Tibial nerve (tissue), 4 donors: ENCODE measurements at regions not wholly inside any gene's neighbourhood (a gene's known extent, or its start where the extent isn't known, plus 50 kb on each side); places are given as distances from the start of the nearest gene placed in this dataset.
"Not testable (repeated sequence)": the region's sequence is repeated elsewhere in the genome, so short reads cannot be mapped to it uniquely, and the experiment has no call there.

ENCODE experiments used
- DNase-seq, 2 donors: peaks; one replicate each; pipeline ENCODE4 v3.0.0-alpha.2; 2019; ENCODE audit warnings: low spot score in 2 of 2
- H3K27ac ChIP-seq, 4 donors: fragments of 200-600 bp; sonication (generic) in 3 of 4; one replicate each; pipeline ENCODE4 v1.5.1; 2017 to 2019; ENCODE audit warnings: mild to moderate bottlenecking in 1 of 4
- H3K27me3 ChIP-seq, 2 donors: fragments of 200-600 bp; sonication (generic) in 1 of 2; one replicate each; pipeline versions ENCODE4 v1.5.1 to v1.6.0; 2017 to 2019
- H3K36me3 ChIP-seq, 3 donors: fragments of 200-600 bp; sonication (generic); one replicate each; pipeline ENCODE4 v1.5.1; 2018 to 2019
- H3K4me1 ChIP-seq, 4 donors: fragments of 200-600 bp; sonication (generic) in 3 of 4; one replicate each; pipeline ENCODE4 v1.5.1; 2017 to 2019
- H3K4me3 ChIP-seq, 4 donors: fragments of 200-600 bp; sonication (generic) in 3 of 4; one replicate each; pipeline ENCODE4 v1.5.1; 2017 to 2019; ENCODE audit warnings: mild to moderate bottlenecking in 1 of 4, moderate library complexity in 1 of 4
- H3K9me3 ChIP-seq, 4 donors: fragments of 200-600 bp; sonication (generic) in 3 of 4; one replicate each; pipeline ENCODE4 v1.5.1; 2017 to 2019
- EP300 ChIP-seq, 2 donors: sonication (generic); formaldehyde crosslinking; IDR thresholded peaks; one replicate each; pipeline ENCODE4 v1.6.1; 2017; ENCODE audit warnings: antibody characterized with exemption in 2 of 2, mild to moderate bottlenecking in 1 of 2
- POLR2A ChIP-seq, 2 donors: fragments of 450-650 bp; IDR thresholded peaks; one replicate each; pipeline ENCODE4 v1.6.1; 2017; ENCODE audit warnings: antibody characterized with exemption in 2 of 2, mild to moderate bottlenecking in 2 of 2, moderate library complexity in 2 of 2
- WGBS, 2 donors: methylation state at CpG; one replicate each; pipeline ENCODE4 v1.1.5; 2018; 5-methylcytosine and 5-hydroxymethylcytosine counted together
- TF ChIP-seq, protein P1 (sequence below), 5 experiments: fragments of 200-600 bp in 3 of 5; fragments of 450-650 bp in 2 of 5; sonication (generic) in 3 of 5; IDR thresholded peaks; one replicate each; pipeline ENCODE4 v1.5.1; 2016 to 2019; ENCODE audit warnings: antibody characterized with exemption in 5 of 5, mild to moderate bottlenecking in 3 of 5, moderate library complexity in 2 of 5

GRCh38 chr1:78333502-78333901, 157.3 kb upstream of the PTGFR start:
- no peaks in the 10 kb centered on the region for H3K27me3 ChIP-seq
- no peaks in the 10 kb centered on the region for H3K36me3 ChIP-seq
- 13 to 17% methylated on average over 4 of the region's 4 CpGs for WGBS, 2 donors
- peaks cover 0 to 3% (median 0%) of the 10 kb centered on the region in 4 donors for H3K4me1 ChIP-seq
- peak overlapping the region in 1 of 4 donors; percentile 43 for H3K27ac ChIP-seq
- no peak for DNase-seq
- H3K9me3 ChIP-seq, result no peaks in the 10 kb centered on the region
- TF ChIP-seq EP300 (IDR thresholded peaks at IDR 0.05) (no peak), POLR2A (IDR thresholded peaks at IDR 0.05) (no peak)
- TF ChIP-seq, protein P1, sequence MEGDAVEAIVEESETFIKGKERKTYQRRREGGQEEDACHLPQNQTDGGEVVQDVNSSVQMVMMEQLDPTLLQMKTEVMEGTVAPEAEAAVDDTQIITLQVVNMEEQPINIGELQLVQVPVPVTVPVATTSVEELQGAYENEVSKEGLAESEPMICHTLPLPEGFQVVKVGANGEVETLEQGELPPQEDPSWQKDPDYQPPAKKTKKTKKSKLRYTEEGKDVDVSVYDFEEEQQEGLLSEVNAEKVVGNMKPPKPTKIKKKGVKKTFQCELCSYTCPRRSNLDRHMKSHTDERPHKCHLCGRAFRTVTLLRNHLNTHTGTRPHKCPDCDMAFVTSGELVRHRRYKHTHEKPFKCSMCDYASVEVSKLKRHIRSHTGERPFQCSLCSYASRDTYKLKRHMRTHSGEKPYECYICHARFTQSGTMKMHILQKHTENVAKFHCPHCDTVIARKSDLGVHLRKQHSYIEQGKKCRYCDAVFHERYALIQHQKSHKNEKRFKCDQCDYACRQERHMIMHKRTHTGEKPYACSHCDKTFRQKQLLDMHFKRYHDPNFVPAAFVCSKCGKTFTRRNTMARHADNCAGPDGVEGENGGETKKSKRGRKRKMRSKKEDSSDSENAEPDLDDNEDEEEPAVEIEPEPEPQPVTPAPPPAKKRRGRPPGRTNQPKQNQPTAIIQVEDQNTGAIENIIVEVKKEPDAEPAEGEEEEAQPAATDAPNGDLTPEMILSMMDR (IDR thresholded peaks at IDR 0.05), result peak; percentile 46 to 69 (median 60)
- H3K4me3 ChIP-seq, result no peak overlapping the region

GRCh38 chr1:78334114-78334513, 156.7 kb upstream of the PTGFR start:
- Histone ChIP-seq H3K4me3 (no peak overlapping the region), H3K4me1 (peaks cover 0 to 3% (median 0%) of the 10 kb centered on the region in 4 donors), H3K36me3 (no peaks in the 10 kb centered on the region), H3K27ac (peak overlapping the region in 1 of 4 donors; percentile 77), H3K27me3 (no peaks in the 10 kb centered on the region), H3K9me3 (no peaks in the 10 kb centered on the region)
- TF ChIP-seq, protein P1 (IDR thresholded peaks at IDR 0.05), result no peak
- TF ChIP-seq POLR2A (IDR thresholded peaks at IDR 0.05) (no peak), EP300 (IDR thresholded peaks at IDR 0.05) (no peak)
- no peak for DNase-seq
- 67 to 72% methylated on average over 2 of the region's 2 CpGs for WGBS, 2 donors

- TF ChIP-seq, protein P1 (IDR thresholded peaks at IDR 0.05), result no peak
- TF ChIP-seq EP300 (IDR thresholded peaks at IDR 0.05), result peak in 1 of 2 donors; percentile 77
- no peak for TF ChIP-seq POLR2A (IDR thresholded peaks at IDR 0.05)
- Histone ChIP-seq H3K36me3 (no peaks in the 10 kb centered on the region), H3K4me1 (peaks cover 0 to 3% (median 0%) of the 10 kb centered on the region in 4 donors), H3K9me3 (no peaks in the 10 kb centered on the region), H3K27ac (peak overlapping the region in 3 of 4 donors; percentile 57 to 77 (median 71)), H3K4me3 (no peak overlapping the region), H3K27me3 (no peaks in the 10 kb centered on the region)
- WGBS, 2 donors, result 63 to 64% methylated on average over 4 of the region's 4 CpGs
- peak; percentile 16 to 41 for DNase-seq
These were observed 155.8 kb upstream of the PTGFR start for GRCh38 chr1:78334952-78335351.

GRCh38 chr1:78336751-78337150, 154.0 kb upstream of the PTGFR start:
- H3K27ac ChIP-seq, result not testable (repeated sequence)

GRCh38 chr1:78339490-78339889, 151.3 kb upstream of the PTGFR start:
- Histone ChIP-seq H3K27ac (no peak overlapping the region), H3K27me3 (no peaks in the 10 kb centered on the region), H3K4me3 (no peak overlapping the region), H3K36me3 (no peaks in the 10 kb centered on the region), H3K4me1 (no peaks in the 10 kb centered on the region), H3K9me3 (no peaks in the 10 kb centered on the region)
- 92 to 95% methylated on average over 1 of the region's 1 CpG for WGBS, 2 donors
- TF ChIP-seq POLR2A (IDR thresholded peaks at IDR 0.05), result no peak
- TF ChIP-seq, protein P1 (IDR thresholded peaks at IDR 0.05), result no peak
- DNase-seq, result no peak

More at GRCh38 chr1:78336751-78337150, 154.0 kb upstream of the PTGFR start:
- DNase-seq, H3K36me3 ChIP-seq, H3K9me3 ChIP-seq, H3K4me3 ChIP-seq, H3K27me3 ChIP-seq, H3K4me1 ChIP-seq: not testable (repeated sequence)
- 89 to 92% methylated on average over 3 of the region's 3 CpGs for WGBS, 2 donors

GRCh38 chr1:78340006-78340405, 150.8 kb upstream of the PTGFR start:
- Histone ChIP-seq H3K9me3 (no peaks in the 10 kb centered on the region), H3K36me3 (no peaks in the 10 kb centered on the region), H3K27me3 (no peaks in the 10 kb centered on the region), H3K4me1 (no peaks in the 10 kb centered on the region), H3K4me3 (no peak overlapping the region), H3K27ac (no peak overlapping the region)
- no peak for DNase-seq
- TF ChIP-seq POLR2A (IDR thresholded peaks at IDR 0.05), result no peak
- TF ChIP-seq, protein P1 (IDR thresholded peaks at IDR 0.05), result no peak
- no peak for TF ChIP-seq EP300 (IDR thresholded peaks at IDR 0.05)
